UCSD-AML1 (cell line): ENCODE measurements at regions not wholly inside any gene's neighbourhood (a gene's known extent, or its start where the extent isn't known, plus 50 kb on each side); places are given as distances from the start of the nearest gene placed in this dataset.

Source experiments
- DNase-seq: peaks from one replicate; lab custom pipeline; 2025; ENCODE audit not compliant: unreplicated experiment; lab: John Stamatoyannopoulos, UW

DNA sequence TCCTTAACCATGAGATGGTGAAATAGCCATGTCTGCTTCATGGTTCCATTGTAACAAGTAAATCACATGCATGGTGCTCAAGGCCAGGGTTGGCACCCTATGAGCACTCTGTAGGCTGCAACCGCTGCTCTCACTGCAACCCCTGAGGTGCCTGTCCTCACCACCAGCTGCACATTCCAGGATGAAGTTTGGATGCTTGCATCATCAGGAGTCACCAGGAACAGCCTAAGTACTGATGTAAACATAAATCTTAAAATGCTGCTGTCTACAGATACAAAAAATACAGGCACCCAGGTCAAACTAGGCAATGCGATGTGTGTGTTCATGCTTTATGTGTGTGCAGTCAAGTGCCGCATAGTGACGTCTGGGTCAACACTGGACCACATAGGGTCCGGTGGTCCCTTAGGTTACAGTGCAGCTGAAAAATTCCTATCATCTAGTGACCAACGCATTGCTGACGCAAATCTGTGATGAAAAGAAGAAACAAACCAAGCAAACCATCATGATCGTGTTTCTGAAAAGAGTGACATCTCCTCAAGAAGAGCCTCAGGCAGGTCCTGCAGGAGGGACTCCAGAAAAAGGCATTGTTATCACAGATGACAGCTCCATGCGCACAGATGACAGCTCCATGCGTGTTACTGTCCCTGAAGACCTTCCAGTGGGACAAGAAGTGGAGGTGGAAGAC, 234.8 kb downstream of the AUH start:
- no peak for DNase-seq

DNA sequence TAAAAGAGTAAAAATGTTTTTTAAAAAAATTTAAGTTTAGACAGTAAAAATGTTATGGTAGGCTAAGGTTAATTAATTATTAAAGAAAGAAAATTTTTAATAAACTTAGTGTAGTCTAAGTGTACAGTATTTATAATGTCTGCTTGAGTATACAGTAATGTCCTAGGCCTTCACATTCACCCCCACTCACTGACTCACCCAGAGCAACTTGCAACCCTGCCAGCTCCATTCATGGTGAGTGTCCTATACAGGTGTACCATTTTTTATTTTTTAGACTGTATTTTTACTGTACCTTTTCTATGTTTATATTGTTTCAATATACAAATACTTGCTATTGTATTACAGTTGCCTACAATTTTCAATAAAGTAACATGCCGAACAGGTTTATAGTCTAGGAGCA, 234.1 kb downstream of the AUH start:
- DNase-seq: no peak

DNA sequence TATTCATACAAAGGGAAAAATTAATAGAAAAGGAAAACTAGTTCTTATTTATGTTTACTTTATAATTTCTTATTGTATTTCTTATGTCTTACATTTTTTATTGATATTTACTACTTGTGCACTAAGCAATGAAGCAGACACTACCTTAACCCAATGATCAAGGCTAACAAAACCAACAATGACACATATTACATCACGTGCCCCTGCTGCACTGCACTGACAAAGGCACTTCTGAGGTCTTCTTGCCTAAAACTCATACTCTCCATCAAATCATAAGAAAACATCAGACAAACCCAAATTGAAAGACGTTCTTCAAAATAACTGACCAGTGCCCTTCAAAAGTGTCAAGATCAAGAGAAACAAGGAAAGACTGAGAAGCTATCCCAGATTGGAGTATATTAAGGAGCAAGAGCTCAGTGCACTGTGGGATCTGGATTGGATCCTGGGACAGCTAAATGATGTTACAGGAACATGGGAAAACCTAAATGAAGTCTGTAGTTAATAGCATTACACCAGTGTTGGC, 230.9 kb downstream of the AUH start:
- no peak for DNase-seq

DNA sequence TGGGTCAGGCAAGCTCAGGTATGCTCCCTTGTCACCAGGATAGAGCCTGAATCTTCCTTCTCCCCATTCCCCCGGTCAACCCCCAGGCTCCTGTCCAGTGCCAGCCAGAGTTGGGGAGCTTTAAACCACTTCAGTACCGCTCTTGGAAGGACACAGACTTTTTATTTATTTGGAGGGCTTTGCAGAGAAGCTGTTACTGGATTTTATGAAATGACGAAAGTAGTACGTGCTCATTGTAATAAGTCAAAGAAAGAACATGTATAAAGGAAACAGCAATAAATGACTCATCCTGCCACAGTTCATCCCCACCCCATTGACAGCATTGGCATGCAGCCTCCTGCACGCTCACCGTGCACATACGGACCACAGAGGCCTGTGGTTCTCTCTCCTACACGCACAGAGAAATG, 230.3 kb downstream of the AUH start:
- DNase-seq: no peak

DNA sequence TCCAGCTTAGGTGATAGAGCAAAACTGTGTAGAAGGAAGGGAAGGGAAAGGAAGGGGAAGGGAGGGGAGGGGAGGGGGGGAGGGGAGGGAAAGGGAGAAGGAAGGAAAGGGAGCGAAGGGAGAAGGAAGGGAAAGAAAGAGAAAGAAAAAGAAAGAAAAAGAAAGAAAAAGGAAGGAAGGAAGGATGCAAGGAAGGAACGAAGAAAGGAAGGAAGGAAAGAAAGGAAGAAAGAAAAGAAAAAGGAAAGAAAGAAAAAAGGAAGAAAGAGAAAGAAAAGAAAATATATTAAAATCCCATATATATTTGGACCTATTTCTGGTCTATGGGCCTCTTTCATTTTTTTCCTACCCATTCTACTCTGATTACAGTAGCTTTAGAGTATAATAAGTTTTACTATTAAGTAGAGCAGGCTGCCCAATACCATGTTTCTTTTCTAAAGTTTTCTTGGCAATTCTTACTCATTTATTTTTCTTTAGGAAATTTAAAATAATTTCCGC, 229.1 kb downstream of the AUH start:
- no peak for DNase-seq

DNA sequence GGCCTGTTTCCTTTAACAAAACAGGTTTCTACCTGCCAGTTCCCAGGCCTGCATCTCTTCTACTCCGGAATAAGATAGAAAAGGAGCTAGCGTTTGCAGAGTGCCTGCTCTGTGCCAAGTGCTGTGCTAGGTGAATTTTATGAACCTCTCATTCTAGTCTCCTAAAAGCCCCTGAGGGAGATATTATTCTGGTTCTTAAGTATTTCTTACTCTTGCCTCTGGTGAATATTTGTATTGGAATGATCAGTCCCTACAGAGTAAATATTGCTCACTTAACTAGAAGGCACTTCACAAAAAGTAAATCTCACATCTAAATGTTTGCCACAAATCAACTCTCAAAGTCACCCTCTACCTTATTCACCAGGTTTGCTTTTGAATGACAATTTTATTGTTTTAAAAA, 227.1 kb downstream of the AUH start:
- no peak for DNase-seq

DNA sequence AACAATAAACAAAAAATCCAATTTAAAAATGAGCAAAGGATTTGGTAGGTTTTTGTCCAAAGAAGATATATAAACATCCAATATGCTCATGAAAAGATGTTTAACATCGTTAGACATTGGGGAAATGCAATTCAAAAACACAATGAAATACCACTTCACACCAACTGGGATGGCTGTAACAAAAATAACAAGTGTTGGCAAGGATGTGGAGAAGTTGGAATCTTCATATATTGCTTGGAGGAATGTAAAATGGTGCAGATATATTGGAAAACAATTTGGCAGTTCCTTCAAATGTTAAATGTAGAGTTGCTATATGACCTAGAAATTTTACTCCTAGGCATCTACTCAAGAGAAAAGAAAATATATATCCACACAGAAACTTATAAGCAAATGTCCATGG, 224.3 kb downstream of the AUH start:
- DNase-seq: no peak

DNA sequence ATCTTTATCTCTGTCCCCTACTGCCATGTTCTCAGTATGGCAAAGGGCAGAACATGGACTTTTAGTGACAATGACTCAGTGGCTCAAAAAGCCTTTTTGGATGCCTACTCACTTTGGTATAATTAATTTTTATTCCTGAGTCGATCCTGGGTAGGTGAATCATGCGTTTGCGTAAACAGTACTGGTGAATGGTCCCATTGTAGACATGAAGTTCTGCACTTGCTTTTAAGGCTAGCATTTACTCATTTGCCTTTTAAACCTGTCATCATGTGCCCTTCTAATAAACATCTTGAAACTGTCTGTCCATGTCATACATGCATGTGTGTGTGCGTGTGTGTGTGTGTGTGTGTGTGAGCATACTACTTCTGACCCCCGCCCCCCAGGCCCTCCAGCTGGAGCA, 223.0 kb downstream of the AUH start:
- no peak for DNase-seq

DNA sequence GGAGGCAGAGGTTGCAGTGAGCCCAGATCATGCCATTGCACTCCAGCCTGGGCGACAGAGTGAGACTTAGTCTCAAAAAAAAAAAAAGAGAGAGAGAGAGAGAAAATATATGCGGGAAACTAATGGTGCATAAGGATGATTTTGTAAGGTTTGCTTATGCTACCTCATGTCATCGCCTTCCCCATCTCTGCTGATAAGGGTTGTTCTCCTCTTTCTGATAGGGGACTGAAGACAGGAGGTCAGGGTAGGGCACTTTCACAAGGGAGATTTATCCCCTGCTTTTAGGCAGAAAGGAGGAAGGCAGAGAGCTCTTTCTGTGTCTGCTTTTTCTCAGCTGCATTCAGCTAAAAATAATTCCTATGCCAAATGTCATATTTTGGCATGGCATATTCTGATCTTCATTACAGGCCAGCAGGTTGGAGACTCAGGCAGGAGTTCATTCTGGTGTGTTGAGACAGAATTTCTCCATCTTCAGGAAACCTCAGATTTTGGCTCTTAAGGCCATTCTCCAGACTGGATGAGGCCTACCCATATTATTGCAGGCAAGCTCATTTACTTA, 220.2 kb downstream of the AUH start:
- DNase-seq: no peak

DNA sequence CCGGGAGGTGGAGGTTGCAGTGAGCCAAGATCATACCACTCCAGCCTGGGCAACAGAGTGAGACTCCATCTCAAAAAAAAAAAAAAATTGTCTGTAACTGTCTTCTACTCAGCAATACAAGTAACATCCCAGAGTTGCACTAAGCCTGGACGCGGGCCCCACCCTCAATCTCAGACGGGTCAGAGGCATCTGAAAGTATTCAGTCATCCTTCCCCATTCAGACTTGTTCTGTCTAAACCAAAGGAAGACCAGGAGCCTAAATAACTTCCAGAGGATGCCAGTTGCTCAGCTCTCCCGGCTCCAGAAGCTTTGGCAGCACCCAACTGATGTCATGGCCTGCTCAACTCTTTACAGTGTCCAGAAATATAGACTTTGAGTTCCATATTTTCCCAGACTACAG, 218.6 kb downstream of the AUH start:
- DNase-seq: no peak

DNA sequence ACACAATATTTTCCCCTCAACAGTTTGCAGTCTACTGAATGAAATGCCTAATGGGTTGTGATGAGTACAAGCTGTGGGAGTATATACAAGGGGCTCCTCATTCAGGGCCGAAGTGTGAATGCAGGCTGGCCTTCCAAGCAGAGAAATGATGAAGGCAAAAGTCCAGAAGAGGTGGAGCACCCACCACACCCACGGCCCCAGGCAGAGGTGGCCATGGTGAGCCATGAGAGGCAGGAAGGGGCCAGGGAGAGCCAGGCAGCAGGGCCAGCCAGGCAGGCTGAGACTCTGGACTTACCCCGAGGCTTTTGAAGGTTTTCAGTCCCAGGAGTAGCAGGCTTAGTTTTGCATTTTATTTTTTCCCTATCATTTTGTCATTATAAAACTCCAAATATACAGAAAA, 218.1 kb downstream of the AUH start:
- DNase-seq: no peak

DNA sequence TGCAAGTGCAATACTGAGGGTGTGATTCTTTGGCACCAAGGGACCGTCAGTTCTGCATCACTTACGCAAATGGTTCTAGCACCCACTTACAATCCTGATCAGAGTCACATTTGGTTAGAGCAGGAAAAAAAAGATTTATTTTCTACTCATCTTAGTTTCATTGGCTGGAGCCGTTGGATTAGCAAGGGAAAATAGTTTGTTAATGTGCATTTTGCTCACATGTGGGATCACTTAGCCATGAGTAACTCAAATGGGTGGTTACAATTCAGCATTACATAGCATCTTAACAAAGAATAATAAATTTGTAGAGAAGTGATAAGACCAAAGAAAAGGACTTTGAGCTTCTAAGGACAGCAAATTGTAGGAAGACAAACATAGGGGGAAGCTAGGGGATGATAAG, 216.9 kb downstream of the AUH start:
- DNase-seq: no peak

DNA sequence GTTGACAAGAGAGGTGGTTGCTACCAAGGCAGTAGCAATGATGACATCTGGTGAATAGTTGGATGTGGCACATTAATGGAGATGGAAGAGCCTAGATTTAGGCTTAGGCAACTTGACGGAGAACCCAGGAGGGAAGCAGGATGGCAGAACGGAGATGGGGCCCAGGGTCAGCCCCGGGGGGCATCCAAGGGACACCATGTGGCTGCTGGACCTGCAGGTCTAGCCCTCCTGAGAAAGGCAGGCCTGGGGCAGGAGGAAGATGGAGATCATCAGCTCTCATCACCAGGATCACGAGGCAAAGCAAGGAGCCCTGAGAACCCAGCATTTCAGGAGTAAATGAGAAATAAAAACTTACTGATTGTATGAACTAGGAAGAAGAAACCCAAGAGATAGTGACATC, 216.2 kb downstream of the AUH start:
- DNase-seq: no peak

DNA sequence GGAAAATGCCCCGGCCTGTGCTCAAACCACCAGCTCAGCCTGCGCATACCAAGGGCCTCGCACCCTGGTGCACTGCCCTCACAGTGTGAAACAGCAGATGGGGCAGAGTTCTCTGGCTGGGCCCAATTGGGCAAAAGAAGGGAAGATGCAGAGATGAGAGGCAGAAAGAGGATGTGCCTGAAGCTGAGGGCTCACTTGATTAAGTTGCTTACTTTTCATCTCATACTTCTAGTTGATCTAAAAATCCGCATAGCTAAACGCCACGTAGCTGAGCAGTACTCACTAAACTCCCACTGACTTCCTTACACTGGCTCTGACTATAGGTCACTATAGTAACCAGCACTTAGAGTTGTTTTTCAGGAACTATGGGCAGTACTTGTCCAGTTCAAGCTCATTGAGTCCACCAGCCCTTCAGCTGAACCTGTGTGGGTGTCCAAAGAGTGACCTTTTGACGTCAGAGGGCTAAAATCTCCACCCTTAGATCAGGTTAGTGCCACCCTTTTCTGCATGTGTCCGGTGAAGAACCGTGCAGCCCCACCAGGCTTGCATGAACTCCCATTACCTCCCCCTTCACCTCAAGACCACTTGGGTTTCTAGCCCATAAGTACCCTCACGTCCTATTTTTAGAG, 215.2 kb downstream of the AUH start:
- DNase-seq: no peak

DNA sequence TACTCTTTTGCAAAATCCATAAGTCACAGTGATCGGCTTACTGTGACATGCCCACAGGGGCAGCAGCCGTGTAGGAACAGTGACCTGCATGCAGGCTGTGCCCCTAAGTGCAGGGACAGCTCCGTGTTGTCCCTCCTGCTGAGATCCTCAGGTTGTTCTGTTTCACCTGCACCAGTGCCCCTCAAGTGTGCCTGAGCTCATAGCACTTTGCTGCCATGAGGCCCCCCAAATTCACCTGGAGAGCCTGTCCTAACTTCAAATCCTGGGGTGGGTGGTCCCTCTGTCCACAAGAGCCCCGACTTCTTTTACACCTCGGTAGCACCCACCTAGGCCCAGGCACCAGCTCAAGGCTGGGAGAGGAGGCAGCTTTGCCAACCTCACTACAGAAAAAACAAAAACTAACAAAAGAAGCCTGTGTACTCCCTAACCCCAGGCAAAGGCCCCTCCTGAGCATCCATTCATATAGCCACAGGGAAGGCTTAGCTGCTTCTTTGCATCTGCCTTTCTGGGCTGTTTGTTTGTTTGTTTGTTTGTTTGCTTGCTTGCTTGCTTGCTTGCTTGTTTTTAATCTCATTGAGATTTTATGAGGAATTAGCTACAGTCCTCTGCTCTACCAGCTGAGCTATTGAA, 214.5 kb downstream of the AUH start:
- DNase-seq: no peak

DNA sequence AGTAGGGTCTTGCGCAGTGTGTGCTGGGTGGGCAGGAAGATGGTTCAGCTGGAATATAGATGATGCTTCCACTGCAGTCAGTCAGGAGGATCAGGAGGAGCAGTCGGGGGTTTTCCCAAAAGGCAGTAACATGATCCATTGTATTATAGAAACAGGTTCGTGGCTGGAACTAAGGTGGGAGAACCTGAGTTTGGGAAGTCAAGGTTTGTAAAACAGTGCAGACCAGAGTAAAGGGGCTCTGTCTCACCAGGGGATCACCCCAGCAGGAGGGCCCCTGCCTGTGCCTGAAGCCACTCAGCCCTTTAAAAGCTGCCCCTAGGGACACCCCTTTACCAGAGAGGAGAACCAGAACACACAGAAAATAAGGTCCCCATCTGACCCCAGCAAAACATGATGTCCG, 213.4 kb downstream of the AUH start:
- DNase-seq: no peak

DNA sequence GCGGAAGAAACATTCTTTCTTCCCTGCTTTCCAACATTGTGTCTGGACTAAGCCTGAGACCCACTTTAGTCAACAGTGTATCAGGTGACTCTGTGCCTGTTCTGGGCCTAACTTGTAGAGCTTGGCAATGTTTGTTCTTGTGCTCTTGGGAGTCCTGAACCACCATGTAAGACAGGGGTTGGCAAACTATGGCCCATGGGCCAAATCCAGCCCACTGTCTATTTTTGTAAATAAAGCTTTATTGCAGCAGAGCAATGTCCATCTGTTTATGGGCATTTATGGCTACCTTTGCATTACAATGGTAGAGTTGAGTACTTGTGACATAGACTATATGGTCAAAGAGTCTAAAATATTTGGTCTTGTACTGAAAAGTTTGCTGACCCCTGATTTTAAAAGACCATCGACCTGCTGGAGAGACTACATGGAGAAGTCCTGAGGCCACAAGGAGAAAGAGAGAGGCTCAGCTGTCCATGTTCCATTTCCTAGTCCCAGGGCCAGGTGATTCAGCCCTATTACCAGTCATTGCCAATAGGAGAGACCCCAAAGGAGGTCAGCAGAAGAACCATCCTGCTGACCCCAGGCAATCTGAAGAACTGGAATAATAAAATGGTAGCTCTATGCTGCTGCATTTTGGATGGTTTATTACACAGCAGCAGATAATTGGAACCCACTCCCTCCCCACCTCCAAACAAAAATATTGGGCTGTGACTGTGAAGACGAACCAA, 211.3 kb downstream of the AUH start:
- no peak for DNase-seq

DNA sequence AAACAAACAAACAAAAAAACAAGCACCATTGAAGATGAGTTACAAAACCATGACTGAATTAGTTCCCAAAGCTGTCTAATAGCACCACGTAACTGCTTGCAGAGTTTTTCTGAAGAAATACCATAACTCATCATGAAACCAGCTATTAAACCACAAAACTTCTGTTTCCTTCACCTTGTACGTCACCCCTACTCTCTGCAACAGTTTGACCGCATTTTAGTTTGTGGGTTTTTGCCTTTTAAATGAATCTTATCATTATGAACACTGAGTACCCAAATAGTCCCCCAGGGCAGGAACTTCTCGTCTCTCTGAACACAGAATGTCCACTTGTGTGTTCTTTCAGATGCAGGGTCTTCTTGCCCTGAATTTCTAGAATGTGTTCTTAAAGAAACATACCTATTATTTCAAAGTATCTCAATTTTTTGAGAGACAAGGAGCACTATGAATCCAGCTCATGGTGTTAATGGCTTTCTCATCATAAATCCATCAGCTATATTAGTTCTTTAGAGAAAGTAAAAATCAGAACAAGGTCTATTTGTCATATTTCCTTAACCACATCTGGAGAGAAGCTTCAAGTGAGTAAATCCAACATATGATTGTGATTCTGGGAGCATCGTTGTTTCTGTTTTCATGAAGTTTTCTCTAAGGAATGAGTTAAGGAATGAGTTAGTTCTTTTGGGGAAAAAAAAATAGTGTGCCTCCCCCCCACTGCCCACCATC, 210.6 kb downstream of the AUH start:
- DNase-seq: no peak

DNA sequence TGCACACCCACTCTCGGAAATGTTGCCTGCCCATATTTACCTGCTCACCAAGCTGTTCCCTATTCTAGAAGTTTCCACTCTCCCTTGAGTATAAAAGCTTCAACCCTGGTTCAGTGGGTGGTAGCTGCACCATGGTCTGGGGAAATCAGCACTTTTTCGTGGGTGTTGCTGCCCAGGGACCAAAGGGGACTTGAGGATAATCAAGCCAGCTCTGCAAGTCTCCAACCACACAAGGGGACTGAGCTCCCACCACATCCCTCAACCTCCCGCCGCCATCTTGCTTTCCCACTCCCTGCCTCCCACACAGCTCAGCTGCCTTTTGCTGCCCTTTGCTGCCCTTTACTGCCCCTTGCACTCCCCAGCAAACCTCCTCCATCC, 210.0 kb downstream of the AUH start:
- DNase-seq: no peak

DNA sequence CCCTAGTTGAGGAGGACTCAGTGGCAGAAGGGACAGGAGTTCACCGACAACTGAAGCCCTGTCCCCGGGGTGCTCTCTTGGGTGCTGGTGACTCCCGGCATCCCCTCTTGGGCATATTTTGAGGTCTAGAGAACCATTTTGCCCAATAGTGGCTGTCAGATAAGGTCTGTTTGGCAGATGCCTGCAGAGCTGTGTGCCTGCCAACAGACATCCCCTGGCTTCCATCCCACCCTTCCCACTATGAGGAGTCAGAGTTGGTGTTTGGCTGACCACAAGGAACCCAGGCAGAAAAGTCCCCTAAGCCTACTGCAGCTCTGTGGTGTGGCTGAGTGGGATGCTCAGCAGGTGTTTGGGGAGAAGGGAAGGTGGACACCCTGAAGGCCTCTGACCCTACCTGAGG, 207.0 kb downstream of the AUH start:
- no peak for DNase-seq

DNA sequence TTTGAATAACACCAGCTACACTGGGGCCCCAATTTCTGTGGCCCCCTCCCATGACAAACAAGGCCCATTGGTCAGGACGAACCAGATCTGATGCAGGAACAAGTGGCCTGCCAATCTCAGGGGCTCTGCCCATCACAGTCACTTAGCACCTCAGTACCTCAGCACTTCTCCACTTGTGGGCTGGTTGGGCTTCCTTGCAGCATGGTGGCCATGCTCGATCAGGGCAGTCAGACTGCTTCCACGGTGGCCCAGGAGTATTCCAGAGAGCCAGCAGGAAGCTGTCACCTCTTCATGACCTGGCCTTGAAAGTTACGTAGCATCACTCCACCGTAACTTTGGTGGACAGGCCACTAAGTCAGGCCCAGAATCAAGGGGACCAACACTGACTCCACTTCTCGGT, 206.5 kb downstream of the AUH start:
- DNase-seq: no peak
